Inferior parietal cortex (tissue), 1 donor: ENCODE measurements at regions not wholly inside any gene's neighbourhood (a gene's known extent, or its start where the extent isn't known, plus 50 kb on each side); places are given as distances from the start of the nearest gene placed in this dataset.
"Not testable (repeated sequence)": the region's sequence is repeated elsewhere in the genome, so short reads cannot be mapped to it uniquely, and the experiment has no call there.

Experiments used
- DNase-seq: peaks from one replicate; pipeline ENCODE4 v3.0.0-alpha.2; 2016; ENCODE audit errors: extremely low spot score

DNA sequence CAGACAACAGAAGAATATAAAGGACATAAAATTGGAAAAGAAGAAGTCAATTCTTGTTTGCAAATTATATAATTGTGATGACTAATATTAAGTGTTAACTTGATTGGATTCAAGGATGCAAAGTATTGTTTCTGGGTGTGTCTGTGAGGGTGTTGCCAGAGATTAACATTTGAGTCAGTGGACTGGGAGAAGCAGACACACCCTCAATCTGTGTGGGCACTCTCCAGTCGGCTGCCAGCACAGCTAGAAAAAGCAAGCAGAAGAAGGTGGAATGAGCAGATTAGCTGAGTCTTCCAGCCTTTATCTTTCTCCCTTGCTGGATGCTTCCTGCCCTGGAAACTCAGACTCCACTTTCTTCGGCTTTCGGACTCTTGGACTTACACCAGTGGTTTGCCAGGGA, 51.7 kb downstream of the UBE2NL start:
- DNase-seq, result no peak

- DNase-seq, result no peak
Observed at GRCh38 chrX:143940119-143940518, 56.2 kb downstream of the UBE2NL start.

- DNase-seq, result no peak
Observed at GRCh38 chrX:143945171-143945570, 61.3 kb downstream of the UBE2NL start.

GRCh38 chrX:143964549-143964948, 80.7 kb downstream of the UBE2NL start:
- no peak for DNase-seq

- DNase-seq, result no peak
Observed at GRCh38 chrX:143988356-143988755, 104.5 kb downstream of the UBE2NL start.

- DNase-seq, result no peak
Observed at GRCh38 chrX:143994206-143994605, 110.3 kb downstream of the UBE2NL start.

GRCh38 chrX:143998261-143998660, 114.4 kb downstream of the UBE2NL start:
- DNase-seq, result no peak

DNA sequence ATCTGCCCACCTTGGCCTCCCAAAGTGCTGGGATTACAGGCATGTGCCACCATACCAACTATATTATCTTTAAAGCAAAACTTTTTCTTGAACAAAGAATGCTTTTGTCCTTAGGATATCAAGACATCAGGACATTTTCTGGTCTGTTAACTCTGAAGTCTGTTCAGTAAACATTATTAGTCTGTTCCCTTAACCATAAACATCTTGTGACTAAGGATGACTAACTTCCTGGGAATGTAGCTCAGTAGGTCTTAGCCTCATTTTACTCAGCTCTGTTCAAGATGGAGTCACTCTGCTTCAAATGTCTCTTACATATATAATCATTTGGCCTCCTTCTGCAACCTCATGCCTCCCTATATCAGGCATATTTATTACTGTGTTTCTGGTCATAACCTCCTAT, 122.9 kb downstream of the UBE2NL start:
- DNase-seq, result no peak

GRCh38 chrX:144040793-144041192, 156.9 kb downstream of the UBE2NL start:
- DNase-seq, result no peak

DNA sequence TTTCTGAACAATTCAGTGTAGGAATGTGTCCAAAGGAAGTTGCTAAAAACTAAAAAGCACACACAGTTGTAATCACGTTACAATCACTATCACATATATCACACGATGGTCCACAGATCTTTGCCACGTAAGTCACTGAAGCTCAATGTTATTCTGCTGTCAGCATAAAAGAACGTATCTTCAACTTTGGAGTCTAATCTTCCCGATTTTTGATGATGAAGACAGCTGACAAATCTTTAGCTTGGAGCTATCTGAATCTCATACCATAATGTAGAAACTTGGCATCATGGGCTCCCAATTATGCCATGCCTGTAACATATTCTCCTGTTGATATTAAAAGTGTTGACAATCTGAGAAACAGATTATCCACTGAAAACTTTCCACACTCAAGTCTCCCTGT, 158.4 kb downstream of the UBE2NL start:
- no peak for DNase-seq

- DNase-seq, result no peak
Observed at GRCh38 chrX:144075432-144075831, 191.6 kb downstream of the UBE2NL start.

- not testable (repeated sequence) for DNase-seq
Observed at GRCh38 chrX:144082237-144082636, 198.4 kb downstream of the UBE2NL start.

- DNase-seq, result not testable (repeated sequence)
Observed at GRCh38 chrX:144089674-144090073, 205.8 kb downstream of the UBE2NL start.

- not testable (repeated sequence) for DNase-seq
Observed at GRCh38 chrX:144092116-144092515, 208.2 kb downstream of the UBE2NL start.

- not testable (repeated sequence) for DNase-seq
Observed at GRCh38 chrX:144119490-144119889, 235.6 kb downstream of the UBE2NL start.

DNA sequence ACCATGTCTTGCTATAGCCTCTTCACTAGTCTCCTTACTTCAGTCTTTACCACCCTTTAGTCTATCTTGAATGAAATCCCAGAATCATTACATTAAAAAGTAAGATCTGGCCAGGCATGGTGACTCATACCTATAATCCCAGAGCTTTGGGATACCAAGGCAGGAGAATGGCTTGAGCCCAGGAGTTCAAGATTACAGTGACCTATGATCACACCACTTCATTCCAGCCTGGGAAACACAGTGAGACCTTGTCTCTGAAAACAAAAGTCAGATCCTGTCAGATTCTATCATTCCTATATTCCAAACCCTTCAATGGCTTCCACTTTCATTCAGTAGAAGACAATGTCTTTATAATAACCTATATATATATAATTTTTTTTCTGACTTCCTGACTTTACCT, 237.7 kb downstream of the UBE2NL start:
- not testable (repeated sequence) for DNase-seq

- DNase-seq, result not testable (repeated sequence)
Observed at GRCh38 chrX:144127570-144128169, 243.8 kb downstream of the UBE2NL start.

DNA sequence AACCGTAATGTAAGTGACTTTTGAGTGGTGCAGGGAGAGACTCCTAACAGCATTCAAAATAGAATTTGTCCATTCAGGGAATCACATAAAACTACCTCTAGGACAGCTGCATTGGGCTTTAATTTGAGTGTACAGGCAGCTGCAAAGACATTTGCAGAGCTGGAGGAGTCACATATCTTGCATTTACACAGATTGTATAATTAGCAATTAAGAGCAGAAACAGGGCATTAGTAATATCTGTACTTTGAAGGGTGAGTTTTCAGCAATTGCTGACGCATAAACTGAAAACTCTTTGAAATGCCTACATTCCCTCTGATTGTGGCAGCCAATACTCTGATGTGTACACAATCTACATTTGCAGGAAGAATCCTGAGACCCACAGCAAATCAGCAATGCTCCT, 245.6 kb downstream of the UBE2NL start:
- not testable (repeated sequence) for DNase-seq

- not testable (repeated sequence) for DNase-seq
Observed at GRCh38 chrX:144130507-144130906, 246.6 kb downstream of the UBE2NL start.

DNA sequence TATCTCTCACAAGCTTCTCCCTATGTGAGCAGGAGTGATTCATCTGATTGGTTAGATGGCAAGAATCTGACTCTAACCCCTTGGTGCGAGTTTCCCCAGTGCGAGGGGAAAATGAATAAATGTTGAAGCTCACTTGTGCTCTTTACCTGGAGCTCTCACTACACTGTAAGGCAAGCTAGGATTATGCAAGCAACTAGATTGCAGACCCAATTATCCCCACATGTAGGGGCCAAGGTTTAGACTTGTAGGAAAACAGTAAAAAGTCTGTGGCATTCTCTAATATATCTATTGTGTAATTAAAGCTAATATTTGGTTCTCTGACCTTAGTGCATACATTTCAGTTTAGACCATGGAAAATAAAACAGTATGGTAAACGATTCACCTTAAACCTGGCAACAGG, 247.2 kb downstream of the UBE2NL start:
- not testable (repeated sequence) for DNase-seq

DNA sequence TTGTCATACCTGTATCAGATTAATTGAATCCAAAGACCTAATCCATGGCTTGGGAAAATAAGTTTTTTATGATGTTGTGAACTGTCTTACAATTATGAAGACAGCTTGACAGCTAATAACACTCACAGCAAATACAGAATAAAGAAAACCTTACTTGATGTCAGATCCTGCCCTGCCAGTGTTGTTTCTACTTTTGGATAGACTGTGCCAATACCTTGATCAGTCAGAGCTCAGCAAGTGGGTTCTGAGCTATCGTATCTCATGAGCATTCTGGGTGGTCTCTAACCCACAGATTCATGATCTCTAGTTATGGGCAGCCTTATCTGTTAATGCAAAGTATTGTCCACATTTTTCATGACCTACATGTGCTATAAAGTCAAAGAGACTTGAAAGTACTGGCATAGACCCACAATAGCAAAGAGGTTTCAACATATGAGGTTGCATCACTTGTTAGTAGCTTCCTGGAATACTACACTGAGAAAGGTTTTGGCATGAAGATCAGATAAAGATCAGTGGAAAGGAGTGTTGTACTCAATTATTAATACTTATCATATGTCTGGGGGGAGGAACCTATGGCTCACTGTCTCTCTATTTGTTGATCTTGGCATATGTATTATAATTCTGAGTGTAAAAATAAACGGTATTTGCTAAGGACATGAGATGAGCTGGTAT, 250.7 kb downstream of the UBE2NL start:
- not testable (repeated sequence) for DNase-seq

- DNase-seq, result not testable (repeated sequence)
Observed at GRCh38 chrX:144154474-144154873, 270.6 kb downstream of the UBE2NL start.

GRCh38 chrX:144185197-144185596, 301.3 kb downstream of the UBE2NL start:
- DNase-seq, result not testable (repeated sequence)

DNA sequence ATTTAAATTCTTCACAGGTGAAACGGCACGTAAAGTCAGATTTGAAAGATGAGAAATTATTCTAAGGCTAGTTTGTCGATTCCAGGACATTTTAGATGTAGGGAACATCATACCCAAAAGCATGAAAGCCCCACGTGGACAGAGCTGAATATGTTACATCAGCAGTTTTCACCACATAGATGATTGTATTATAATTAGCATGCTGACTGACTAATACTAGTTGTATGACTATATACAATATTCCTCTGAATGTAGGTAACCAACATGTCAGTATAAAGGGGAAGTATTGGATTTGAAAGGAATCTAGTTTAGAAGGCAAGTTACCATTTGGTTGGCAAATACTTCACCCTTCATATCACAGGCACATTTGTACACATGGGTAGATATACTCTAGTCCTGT, 304.6 kb downstream of the UBE2NL start:
- DNase-seq, result not testable (repeated sequence)
